MCF 10A (cell line): ENCODE measurements at regions not wholly inside any gene's neighbourhood (a gene's known extent, or its start where the extent isn't known, plus 50 kb on each side); places are given as distances from the start of the nearest gene placed in this dataset.

Experiments
- BruUV-seq: library from RNA; stranded (reverse); fragments of 400-500 nt; replicated peaks from 2 replicates; lab custom pipeline; 2021; lab: Mats Ljungman, UMichigan
- CTCF ChIA-PET: fragments of 300-600 bp; sonication (Branson Sonifier 250); formaldehyde crosslinking; extraction: SDS; loops from one replicate; lab custom pipeline; 2021; ENCODE audit warnings: antibody characterized with exemption, inconsistent platforms; lab: Yijun Ruan, JAX
- POLR2A ChIA-PET: fragments of 300-600, 350-650 bp; sonication (Branson Sonifier 250); formaldehyde crosslinking; extraction: SDS; loops from one replicate; lab custom pipeline; 2020; ENCODE audit warnings: antibody characterized with exemption, inconsistent platforms; lab: Yijun Ruan, JAX
- DNase-seq: peaks from one replicate; pipeline ENCODE4 v3.0.0-alpha.2; 2018; ENCODE audit not compliant: unreplicated experiment
- H3K27ac Mint-ChIP-seq: one replicate; pipeline ENCODE4 v1.8.0; 2022; ENCODE audit warnings: mild to moderate bottlenecking, low read depth, mixed read lengths; ENCODE audit not compliant: unreplicated experiment
- H3K27me3 Mint-ChIP-seq: one replicate; pipeline ENCODE4 v1.8.0; 2022; ENCODE audit warnings: mixed read lengths; ENCODE audit not compliant: insufficient read depth, unreplicated experiment
- H3K36me3 Mint-ChIP-seq: one replicate; pipeline ENCODE4 v1.8.0; 2022; ENCODE audit warnings: mild to moderate bottlenecking, moderate library complexity, mixed read lengths; ENCODE audit not compliant: insufficient read depth, unreplicated experiment
- H3K4me1 Mint-ChIP-seq: one replicate; pipeline ENCODE4 v1.8.0; 2022; ENCODE audit warnings: mixed read lengths; ENCODE audit not compliant: insufficient read depth, unreplicated experiment
- H3K4me3 Mint-ChIP-seq: one replicate; pipeline ENCODE4 v1.8.0; 2022; ENCODE audit warnings: mild to moderate bottlenecking, moderate library complexity, mixed read lengths; ENCODE audit not compliant: unreplicated experiment
- H3K9me3 Mint-ChIP-seq: one replicate; pipeline ENCODE4 v1.8.0; 2022; ENCODE audit warnings: mixed read lengths; ENCODE audit not compliant: unreplicated experiment
- intact Hi-C: fragments of 100-400 bp; cut with micrococcal nuclease; formaldehyde crosslinking; loops from 2 replicates; pipeline ENCODE4 v1.14.1; 2022
- TF ChIP-seq, protein P1 (sequence below): fragments of 200-600 bp; IDR thresholded peaks from one replicate; pipeline ENCODE4 v1.8.0; 2022; ENCODE audit warnings: antibody characterized with exemption, mild to moderate bottlenecking; ENCODE audit not compliant: unreplicated experiment

DNA sequence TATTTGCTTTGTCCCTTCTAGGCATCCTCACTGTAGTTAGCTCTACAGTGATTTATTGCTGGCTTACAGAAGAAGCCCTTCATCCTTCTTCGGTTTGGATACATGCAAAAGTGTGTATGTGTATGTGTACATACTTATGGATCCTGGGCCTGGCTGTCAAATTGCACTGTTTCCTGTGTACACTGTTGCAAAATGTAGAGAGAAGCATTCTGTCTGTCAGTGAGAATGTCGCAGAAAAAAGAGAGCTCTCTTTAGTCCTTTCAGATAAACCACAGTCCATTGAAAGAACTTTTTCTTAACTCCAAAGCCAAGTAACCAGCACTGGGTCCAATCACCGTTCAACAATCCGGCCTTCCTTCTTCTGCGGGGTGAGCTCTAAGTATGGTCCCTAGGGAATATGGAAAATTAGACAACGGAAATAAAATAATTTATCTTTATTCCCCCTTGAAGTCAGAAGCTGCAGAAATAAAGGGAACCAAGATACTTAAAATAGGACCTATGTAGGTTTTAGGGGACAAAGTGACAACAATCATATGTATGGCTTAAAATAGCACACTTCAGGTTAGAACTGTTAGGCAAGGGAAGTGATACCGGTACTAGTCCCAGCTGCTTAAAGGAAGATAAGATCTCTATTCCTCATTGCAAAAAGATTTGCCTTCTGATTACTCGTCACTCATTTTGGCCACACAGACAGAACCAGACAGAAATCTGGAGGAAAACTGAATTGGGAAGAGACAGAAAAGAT is 107.0 kb downstream of the CD83 start:
- no TSS peak for BruUV-seq
- no peaks in the 10 kb centered on the region for H3K4me1 Mint-ChIP-seq
- POLR2A ChIA-PET: interaction anchor here (0.6 kb wide), 1 partner anchor 322 kb away, joined by 3 read pairs; no protein-coding TSS in a partner anchor

DNA sequence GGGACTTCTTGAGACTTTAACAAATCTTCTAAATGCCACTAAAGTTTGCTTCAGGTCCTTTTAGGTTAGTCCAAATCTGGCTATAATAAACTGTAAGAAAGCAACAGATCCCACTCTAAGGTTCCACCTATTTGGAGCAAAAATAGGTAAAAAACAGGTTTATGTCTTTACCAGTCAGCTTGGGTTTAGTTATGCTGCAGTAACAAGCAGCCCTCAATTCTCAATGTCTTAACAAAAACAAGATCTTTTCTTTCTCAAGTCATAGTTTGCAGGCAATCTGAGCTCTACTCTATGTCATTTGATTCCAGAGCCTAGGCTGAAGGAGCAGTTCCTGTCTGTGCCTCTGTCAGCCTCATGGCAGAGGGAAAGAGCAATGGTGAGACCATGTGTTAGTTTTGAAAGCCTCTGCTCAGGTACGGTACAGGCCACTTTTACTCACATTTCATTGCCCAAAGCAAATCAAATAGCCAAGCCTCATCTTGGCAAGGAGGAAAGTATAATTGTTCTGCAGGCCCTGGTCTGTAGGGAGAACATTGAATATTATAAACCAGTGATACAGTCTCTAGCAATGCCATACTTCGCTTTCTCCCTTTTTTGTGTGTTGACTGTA is 108.6 kb downstream of the CD83 start:
- BruUV-seq: no TSS peak
- Mint-ChIP-seq H3K4me1 (no peaks in the 10 kb centered on the region), H3K27ac (no peak overlapping the region), H3K9me3 (peaks cover 8% of the 10 kb centered on the region), H3K36me3 (no peaks in the 10 kb centered on the region), H3K4me3 (no peak overlapping the region), H3K27me3 (no peaks in the 10 kb centered on the region)
- intact Hi-C loops: no loop called here
- TF ChIP-seq, protein P1, sequence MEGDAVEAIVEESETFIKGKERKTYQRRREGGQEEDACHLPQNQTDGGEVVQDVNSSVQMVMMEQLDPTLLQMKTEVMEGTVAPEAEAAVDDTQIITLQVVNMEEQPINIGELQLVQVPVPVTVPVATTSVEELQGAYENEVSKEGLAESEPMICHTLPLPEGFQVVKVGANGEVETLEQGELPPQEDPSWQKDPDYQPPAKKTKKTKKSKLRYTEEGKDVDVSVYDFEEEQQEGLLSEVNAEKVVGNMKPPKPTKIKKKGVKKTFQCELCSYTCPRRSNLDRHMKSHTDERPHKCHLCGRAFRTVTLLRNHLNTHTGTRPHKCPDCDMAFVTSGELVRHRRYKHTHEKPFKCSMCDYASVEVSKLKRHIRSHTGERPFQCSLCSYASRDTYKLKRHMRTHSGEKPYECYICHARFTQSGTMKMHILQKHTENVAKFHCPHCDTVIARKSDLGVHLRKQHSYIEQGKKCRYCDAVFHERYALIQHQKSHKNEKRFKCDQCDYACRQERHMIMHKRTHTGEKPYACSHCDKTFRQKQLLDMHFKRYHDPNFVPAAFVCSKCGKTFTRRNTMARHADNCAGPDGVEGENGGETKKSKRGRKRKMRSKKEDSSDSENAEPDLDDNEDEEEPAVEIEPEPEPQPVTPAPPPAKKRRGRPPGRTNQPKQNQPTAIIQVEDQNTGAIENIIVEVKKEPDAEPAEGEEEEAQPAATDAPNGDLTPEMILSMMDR: no peak
- CTCF ChIA-PET: interaction anchor here (0.6 kb wide), 1 partner anchor 1160 kb away, joined by 3 read pairs; no protein-coding TSS in a partner anchor
- POLR2A ChIA-PET: no interaction called here
- DNase-seq: no peak

More for the DNA sequence above, 107.0 kb downstream of the CD83 start:
- DNase-seq: no peak
- no peaks in the 10 kb centered on the region for H3K36me3 Mint-ChIP-seq
- H3K9me3 Mint-ChIP-seq: peaks cover 8% of the 10 kb centered on the region
- TF ChIP-seq, protein P1: no peak
- no peaks in the 10 kb centered on the region for H3K27me3 Mint-ChIP-seq
- no peak overlapping the region for H3K4me3 Mint-ChIP-seq
- CTCF ChIA-PET: interaction anchor here (0.5 to 0.7 kb wide), 2 partner anchors 10 to 1309 kb away, joined by 3 to 5 read pairs; no protein-coding TSS in a partner anchor
- H3K27ac Mint-ChIP-seq: no peak overlapping the region
- intact Hi-C loops: no loop called here

DNA sequence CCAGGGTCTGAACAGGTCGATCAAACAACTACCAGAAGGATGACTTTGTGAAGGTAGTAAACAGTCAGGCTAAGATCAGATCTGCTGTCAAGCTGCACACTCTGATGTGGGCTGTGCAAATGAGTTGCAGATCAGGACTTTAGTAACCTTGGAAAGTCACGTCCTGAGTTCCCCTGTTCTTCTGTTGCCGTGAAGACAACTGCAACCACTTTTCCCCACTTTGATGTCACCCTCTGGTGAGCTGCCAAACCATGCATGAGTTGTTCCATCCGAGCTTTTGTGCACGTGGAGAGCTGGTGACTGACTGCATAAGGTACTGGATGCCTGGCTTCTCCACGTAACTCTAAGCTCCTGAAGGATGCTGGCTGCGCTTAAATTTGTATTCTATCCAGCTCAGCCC is 111.0 kb downstream of the CD83 start:
- TF ChIP-seq, protein P1: no peak
- intact Hi-C loops: no loop called here
- Mint-ChIP-seq H3K4me1 (no peaks in the 10 kb centered on the region), H3K9me3 (peaks cover 8% of the 10 kb centered on the region), H3K36me3 (no peaks in the 10 kb centered on the region), H3K27me3 (no peaks in the 10 kb centered on the region), H3K4me3 (no peak overlapping the region), H3K27ac (no peak overlapping the region)
- no TSS peak for BruUV-seq
- ChIA-PET POLR2A (interaction anchor here (1.3 kb wide), 1 partner anchor 12 kb away, joined by 3 read pairs; no protein-coding TSS in a partner anchor), CTCF (interaction anchor here (0.9 kb wide), 1 partner anchor 12 kb away, joined by 3 read pairs; no protein-coding TSS in a partner anchor)
- DNase-seq: no peak

DNA sequence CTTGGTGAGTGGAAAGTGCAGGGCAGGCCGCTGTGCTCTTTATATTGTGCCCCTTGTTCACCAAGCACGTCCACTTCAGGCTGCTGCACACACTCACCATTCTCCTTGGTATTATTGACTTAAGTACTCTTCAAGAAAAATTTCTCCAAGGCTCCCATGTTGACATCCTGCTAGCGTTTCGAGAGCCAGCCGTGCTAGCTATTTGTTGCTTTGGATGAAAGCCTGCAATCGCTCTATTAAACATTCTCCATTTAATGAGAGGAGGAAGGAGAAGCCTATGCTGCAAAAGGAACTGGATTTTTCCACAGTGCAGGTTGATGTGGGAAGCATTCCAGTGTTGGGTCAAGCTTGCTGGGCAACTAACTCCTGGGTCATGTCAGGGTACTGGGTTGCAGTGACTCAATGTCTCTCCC is 113.5 kb downstream of the CD83 start:
- Mint-ChIP-seq H3K27ac (no peak overlapping the region), H3K36me3 (no peaks in the 10 kb centered on the region), H3K9me3 (peaks cover 8% of the 10 kb centered on the region), H3K27me3 (no peaks in the 10 kb centered on the region), H3K4me3 (no peak overlapping the region), H3K4me1 (no peaks in the 10 kb centered on the region)
- no peak for DNase-seq
- intact Hi-C loops: no loop called here
- TF ChIP-seq, protein P1: no peak
- BruUV-seq: no TSS peak
- ChIA-PET POLR2A (no interaction called here), CTCF (no interaction called here)
